GM10266 (cell line): ENCODE measurements at regions not wholly inside any gene's neighbourhood (a gene's known extent, or its start where the extent isn't known, plus 50 kb on each side); places are given as distances from the start of the nearest gene placed in this dataset.

Experiments used
- DNase-seq: peaks from one replicate; pipeline ENCODE4 v3.0.0; 2012; ENCODE audit errors: extremely low spot score
- CTCF ChIP-seq: IDR thresholded peaks from 2 replicates; pipeline ENCODE4 v1.5.1; 2012; ENCODE audit warnings: mild to moderate bottlenecking, low read depth; ENCODE audit not compliant: control insufficient read depth, insufficient read depth; ENCODE audit errors: missing control alignments

GRCh38 chr7:156169474-156170370 lies 357.5 kb upstream of the SHH start:
- DNase-seq, result no peak
- no peak for TF ChIP-seq CTCF

DNA sequence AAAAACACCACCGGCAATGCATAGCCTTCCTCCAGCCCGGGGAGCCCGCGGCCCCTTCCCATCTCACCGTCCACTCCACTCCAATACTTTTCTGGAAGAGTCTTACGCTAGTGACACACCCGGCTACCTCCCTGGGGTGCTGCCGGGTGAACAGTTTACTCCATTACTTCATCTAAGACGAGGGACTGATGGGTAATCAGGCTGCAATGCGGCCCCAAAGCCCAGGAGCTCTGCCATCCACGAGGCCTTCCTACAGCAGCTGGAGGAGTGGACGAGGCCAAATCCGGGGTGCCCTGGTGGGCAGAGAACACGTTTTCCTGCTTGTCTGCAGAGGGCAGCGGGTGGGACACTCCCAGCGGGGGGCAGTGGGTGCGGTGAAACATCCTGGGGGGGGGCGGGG lies 356.2 kb upstream of the SHH start:
- no peak for DNase-seq
- no peak for TF ChIP-seq CTCF

- no peak for TF ChIP-seq CTCF
- no peak for DNase-seq
These were observed 355.7 kb upstream of the SHH start for GRCh38 chr7:156167987-156168386.

DNA sequence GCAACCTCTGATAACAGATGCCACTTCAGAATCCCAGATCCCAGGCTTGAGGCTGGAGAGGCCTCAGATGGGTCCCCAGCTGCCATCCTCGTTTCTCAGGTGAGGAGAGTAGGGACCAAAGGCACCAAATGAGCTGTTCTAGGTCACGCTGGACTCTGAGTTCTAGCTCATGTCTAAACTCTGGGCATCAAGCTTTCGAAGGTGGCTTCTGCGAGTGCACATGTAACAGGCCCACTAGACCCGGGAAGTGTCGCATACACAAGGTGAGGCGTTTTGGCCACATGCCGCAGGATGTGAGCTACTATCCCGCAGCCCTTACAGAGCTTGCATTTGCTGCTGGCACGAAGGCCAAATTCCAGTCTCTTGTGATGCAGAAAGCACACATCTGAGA lies 355.1 kb upstream of the SHH start:
- no peak for TF ChIP-seq CTCF
- no peak for DNase-seq

DNA sequence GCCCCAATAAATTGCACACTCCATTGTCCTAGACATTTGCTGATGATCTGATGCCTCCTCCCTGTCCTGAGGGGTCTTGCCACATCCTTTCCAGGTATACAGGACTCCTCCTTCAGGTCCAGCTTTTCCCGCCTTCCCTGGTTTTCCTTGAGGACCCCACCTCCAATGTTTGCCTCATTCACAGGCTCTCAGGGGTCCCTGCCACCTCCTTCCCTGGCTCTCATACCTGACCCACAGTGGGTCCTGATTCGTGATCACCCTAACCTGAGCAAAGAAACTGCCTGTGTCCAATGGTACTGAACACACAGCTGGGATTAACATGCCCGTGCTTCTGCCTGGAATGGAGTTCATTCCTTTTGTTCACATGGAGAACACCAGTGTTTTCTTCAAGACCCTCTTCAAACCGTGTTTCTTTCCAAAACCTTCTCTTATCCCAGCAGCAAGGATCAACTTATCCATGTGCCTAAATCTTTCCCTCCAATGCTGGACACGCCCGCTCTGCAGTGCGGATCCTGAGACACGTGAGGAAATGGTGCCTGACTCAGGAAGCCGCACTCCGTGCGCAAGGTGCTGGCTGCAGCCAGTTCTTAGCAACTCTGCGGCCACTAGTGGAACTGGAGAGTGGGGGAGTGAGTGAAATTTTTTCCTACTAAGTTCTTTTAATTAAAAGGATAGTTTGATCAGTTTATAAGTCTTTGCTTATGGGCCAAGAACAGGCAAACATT lies 354.6 kb upstream of the SHH start:
- DNase-seq, result no peak
- no peak for TF ChIP-seq CTCF

DNA sequence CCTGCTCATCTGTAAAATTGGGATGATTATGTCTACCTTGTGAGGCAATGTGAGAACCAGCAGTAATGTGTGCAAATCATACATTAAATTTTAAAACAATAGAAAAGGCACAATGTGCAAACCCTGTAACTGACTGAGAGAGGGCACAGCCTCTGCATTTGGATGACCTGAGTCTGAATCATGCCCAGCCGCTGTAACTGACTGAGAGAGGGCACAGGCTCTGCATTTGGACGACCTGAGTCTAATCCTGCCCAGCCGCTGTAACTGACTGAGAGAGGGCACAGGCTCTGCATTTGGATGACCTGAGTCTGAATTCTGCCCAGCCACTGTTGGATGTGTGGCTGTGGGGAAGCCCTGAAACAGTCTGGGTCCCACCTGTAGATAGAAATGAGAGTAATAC lies 351.5 kb upstream of the SHH start:
- DNase-seq, result no peak
- no peak for TF ChIP-seq CTCF

- DNase-seq, result no peak
- TF ChIP-seq CTCF, result no peak
These were observed 350.2 kb upstream of the SHH start for GRCh38 chr7:156162451-156162850.
